ENCODE measurements at regions not wholly inside any gene's neighbourhood (a gene's known extent, or its start where the extent isn't known, plus 50 kb on each side); places are given as distances from the start of the nearest gene placed in this dataset.
"Not testable (repeated sequence)": the region's sequence is repeated elsewhere in the genome, so short reads cannot be mapped to it uniquely, and the experiment has no call there.

DNA sequence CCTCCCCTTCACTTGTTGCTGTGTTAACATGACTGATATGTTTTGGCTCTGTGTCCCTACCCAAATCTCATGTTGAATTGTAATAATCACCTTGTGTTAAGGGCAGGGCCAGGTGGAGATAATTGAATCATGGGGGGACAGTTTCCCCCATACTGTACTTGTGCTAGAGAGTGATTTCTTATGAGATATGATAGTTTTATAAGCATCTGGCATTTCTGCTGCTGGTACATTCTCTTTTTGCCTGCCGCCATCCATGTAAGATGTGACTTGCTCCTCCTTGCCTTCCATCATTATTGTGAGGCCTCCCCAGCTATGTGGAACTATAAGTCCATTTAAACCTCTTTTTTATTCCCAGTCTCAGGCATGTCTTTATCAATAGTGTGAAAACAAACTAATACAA, 185.0 kb downstream of the TBX18 start:
- DNase-seq, result no peak

DNA sequence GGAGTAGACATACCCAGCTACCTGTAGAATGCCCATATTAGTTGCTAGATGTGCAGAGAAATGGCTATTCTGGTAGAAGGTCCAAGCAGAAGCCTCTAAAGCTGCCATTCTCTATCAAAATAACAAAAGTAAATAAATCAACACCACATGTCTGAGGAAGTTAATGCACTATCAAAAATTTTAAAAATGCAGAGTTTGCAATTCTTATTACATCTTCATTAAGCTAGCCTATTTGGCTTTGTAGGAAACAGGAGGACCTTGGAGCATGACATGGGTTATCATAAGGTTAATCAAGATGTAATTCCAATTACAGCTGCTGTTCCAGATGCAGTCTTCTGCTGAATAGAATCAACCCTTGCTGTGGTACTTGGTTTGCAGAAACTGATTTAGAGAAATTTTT, 188.4 kb downstream of the TBX18 start:
- DNase-seq, result no peak

DNA sequence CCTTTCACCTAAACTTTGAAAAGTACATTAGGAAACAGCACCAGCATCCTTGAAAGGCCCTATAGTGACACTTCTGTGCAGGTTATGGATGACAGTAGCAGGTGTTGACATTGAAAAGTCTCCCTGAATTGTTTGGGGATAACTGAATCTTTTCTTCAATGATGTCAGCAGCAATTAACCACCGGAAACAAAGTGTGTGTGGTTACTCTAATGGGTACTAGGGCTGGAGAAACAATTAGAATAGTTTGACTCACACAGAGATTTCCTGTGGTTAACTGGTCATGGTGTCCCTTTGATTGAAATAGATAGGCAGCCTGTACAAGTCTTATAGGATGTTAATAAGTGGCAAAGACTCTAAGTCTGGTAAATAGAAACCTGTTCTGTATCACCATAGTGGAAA, 189.1 kb downstream of the TBX18 start:
- peak; percentile 12 for DNase-seq

DNA sequence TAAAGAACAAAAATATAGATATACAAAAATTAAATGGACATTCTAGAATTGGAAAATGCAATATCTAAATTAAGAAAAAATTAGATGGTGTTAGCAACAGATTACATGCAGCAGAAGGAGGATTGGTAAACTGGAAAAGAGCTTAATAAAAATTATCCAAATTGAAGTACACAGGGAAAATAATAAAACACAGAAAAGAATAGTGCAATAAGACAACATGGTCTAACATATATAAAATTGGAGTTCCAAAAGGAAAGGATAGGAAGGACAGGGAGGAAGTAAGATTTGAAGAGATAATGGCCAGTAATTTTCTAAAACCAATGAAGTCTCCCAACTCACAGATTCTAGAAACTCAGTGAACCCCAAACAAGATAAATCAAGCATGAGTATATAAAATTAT, 194.5 kb downstream of the TBX18 start:
- DNase-seq, result no peak

DNA sequence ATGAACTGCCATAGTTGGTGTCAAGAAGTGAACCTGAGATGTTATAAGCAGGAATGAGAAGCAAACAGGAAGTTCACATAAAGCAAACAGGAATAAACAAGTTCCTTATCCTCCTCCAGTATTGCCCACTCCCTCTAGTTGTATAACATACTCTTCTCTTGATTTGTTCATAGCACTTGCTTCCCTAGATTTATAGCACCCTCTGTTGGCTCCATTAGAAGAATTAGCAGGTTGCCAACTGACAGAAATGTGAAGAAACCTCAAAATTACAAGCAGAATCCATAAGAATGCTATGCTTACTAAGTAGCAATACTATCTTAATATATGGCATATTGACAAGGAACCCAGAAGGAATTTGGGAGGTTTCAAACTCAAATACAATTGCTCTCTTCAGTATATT, 195.4 kb downstream of the TBX18 start:
- DNase-seq, result peak; percentile 47

DNA sequence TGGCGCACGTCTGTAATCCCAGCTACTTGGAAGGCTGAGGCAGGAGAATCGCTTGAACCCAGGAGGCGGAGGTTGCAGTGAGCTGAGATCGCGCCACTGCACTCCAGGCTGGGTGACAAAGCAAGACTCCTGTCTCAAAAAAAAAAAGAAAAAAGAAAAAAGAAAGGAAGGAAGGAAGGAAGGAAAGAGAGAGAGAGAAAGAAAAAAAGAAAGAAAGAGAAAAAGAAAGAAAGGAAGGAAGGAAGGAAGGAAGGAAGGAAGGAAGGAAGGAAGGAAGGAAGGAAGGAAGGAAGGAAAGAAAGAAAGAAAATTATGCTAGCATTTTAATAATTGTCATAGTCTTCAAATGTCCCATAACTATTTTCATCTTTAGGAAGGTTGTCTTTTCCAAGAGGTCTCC, 198.7 kb downstream of the TBX18 start:
- DNase-seq, result not testable (repeated sequence)

DNA sequence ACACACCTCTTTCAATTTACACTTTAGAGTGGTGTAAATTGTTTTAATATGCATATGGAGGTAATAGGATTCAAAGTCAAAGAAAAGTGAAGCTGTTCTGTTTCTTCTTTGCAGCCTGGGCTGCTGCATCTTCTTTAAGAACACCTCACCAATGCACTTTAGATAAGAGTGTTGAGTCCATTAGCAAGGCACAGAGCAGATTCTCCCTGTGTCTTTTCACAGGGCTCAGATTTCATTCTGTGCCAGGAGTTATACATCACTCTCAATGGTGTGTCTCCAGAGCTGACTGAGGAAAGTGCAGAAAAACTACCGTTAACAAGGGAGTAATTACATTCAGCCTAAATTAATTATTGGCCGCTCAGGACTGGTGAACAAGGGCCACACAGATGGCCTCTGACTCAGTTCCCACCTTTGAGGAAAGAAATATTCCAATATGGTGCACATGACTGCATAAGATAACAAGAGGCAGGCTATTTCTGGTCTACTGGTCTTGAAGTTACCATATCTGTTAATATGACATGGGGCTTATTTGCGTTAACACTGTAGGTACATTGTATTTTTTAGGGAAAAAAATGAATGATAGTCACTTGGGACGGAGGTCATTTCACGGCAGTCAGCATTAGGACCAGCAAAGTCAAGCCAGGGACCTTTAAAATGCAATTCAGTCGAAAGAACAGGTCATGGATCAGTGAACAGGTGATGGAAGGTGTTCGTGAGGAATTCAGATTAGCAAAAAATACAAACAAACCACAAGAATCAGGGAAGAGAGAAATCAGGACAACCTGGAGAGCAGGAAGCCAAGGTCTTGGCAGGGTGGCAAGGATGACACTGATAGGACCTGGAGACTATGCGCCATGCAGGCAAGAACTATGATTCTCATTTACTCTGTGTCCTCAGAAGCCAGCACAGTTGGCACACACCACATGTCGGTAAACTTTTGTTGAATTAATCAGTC, 203.7 kb downstream of the TBX18 start:
- DNase-seq, result no peak

DNA sequence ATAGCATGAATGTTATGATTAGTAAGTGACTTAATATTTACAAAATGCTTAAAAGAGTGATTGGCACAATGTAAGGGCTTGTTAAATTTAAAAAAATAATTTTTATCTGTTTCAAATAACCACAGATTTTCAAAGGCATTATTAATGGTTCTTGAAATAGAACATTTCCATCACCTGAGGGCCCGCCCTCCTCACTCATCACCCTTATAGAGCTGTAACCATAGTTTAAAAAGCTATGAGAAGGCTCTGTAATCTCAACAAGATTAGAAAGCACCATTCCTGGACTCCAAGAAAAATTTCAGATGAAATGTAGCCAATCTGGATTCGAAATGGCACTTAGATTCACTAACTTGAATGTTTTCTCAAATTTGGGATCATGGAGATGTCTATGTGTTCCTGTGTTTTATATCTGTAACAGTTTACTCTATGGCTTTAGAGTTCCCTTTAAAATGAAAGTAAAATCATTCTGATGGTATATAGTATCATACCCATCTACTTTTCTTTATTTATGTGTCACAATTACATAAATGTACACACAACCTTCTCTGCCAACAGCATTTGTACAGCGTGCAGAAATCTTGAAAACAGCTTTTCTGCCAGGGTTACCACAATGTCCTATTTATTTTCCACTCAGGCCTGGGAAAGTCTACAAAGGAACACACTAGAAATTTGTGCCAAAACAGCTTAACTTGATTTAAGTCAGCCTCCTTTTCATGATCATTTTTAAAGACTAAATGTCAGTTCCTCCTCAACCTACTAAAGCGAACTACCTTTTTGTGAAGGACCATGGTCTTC, 207.7 kb downstream of the TBX18 start:
- no peak for DNase-seq

DNA sequence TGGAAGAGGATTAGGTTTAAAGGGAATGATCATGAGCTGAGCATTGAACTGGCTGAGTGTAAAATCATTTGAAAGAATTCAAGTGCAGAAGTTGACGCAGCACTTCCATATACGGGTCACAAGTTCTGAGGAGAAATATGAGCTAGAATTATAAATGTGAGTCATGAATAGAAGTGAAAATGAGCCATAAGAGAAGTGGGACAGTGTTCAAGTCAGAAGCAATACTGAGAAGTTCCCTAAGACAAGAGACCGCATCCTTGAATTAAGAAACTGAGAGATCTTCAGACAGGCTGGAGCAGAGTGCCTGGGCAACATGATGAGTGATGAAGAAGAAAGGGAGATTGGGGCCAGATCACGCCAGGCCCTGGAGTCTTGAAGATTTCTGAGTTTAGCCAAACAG, 209.7 kb downstream of the TBX18 start:
- DNase-seq, result no peak

DNA sequence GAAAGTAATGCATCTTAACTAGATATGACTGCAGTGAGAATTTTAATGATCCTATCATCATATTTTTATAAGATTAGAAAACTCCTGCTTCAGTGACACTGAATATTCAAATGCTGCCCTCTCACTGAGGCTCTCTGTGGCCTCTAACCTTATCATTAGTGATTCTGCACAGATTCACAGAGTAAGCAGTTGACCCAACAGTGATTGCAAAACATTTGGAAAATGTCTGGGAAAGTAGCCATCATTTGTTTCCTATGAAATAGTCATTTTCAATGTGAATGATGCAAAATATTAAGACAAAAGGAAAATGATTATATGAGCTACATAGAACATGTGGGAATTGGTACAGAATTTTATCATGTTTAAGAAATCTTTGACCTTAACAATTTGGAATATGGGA, 210.3 kb downstream of the TBX18 start:
- DNase-seq, result no peak

DNA sequence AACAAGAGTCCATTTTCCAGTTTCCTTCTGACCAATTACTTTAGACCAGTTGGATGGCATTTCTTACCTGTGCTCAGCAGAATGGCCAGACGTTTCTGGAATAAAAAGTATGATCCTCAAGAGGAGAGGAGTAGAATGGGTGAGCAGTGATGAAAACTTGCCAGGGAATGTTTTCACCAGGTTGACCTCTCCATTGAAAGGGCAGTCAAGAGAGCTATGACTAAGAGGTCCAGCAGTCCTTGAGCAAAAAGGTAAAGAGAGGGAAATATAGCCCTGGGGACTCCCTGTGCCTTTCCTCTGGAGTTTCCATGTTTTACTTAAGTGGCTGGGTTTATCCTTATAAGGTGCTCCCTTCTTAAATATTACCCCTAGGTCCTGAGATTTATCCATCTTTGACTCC, 210.9 kb downstream of the TBX18 start:
- DNase-seq, result no peak

DNA sequence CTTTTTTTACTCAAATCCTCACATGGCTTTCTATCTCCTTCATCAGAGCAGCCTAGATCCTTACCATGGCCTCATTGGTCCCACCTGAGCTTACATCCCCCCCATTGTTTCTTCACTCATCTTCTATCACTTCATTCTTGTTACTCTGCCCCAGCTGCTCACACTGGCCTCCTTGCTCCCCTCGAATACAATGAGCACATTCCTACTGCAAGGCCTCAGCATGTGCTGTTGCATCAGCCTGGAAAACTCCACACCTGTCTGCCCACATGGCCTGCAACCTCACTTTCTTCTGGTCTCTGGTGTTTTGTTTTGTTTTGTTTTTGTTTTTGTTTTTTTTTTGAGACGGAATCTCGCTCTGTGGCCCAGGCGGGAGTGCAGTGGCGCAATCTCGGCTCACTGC, 212.6 kb downstream of the TBX18 start:
- no peak for DNase-seq

DNA sequence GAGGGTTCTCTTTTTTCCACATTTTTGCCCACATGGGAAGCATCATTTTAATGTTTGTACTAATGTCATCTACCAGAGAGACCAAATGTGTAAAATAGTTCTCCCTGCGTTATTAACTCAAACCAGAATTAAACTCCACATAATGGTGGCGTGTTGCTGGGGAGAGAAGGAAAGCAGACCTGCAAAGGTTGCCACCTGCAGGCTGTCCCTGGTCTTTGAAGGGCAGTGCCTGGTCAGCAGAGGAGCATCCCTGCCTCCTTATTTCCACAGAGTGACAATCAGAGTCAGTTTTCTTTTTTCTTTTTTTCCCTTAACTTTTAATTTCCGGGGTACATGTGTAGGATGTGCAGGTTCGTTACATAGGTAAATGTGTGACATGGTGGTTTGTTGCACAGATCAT, 214.5 kb downstream of the TBX18 start:
- DNase-seq, result peak; percentile 21

DNA sequence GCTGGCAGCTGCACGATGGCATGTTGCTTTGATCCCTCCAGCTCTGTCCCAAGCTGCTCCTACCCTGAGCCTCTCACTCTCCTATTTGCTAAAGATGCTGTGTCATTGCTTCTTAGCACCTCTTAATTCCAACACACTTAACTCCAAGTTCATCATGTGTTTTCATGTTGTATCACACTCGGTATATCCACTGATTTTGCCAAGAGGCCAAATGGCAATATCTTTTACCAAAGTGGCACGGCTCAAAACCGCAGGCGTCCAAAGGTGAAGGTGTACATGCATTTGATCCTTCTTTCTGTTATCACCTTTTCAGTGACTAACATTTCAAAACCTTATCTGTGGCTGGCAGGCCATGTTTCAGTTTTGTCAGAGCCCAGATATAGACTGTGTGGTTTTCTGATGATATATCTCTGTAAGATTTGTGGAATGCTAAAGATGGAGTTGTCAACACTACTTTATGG, 217.0 kb downstream of the TBX18 start:
- no peak for DNase-seq

DNA sequence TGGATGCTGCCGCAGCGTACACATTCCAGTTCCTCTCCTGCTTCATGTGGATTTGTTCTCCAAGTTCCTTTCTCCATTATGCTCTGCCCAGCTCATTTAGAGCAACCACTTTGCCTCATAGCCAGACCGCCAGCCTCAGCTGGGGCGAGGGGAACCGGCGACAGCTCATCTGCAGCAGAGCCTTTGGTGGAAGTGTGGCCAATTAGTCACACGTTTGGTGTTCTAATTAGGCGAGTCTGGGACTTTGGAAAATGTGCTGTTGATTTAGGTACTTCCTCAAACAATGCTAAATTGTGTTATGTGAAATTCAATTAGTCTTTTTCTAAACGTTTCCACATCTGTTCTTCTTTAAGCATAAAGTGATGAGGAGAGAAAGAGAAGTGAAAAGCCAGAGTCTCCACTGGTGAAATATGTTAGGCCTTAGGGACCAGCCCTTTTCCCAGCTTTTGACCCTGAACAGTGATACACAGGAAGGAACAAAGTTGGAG, 217.9 kb downstream of the TBX18 start:
- DNase-seq, result peak; percentile 16

DNA sequence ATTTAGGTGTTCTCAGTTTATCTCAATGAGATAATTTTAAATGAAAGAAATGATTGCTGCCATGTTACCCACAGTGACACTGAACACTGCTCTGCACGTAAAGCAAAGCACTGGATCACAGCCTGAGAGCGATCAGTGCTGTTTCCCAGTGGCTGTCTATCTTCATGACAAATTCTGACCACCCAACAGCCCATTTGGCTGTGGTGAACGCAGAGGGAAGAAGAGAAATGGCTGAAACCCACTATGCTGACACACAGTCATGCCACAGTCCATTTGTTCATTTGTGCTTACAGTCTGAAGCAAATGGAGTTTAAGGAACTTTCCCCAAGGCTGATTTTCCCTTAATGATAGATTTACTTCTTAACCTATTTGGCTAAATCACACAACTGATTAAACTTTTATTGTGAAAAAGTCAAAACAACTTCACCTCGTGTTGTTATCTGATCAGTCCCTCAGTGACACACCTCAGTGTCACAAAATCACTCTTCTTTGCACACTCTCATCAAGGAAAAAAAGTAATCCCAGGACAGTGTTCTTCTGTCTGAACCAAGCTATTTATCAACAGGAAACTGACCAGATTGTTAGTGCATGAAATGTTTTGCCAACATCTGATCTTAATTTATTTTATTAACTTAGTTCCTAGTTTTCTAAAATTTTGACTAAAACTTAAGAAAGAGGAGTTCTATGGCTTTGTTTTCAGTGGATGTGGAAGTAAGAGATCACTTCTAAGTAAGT, 225.1 kb downstream of the TBX18 start:
- DNase-seq, result no peak

DNA sequence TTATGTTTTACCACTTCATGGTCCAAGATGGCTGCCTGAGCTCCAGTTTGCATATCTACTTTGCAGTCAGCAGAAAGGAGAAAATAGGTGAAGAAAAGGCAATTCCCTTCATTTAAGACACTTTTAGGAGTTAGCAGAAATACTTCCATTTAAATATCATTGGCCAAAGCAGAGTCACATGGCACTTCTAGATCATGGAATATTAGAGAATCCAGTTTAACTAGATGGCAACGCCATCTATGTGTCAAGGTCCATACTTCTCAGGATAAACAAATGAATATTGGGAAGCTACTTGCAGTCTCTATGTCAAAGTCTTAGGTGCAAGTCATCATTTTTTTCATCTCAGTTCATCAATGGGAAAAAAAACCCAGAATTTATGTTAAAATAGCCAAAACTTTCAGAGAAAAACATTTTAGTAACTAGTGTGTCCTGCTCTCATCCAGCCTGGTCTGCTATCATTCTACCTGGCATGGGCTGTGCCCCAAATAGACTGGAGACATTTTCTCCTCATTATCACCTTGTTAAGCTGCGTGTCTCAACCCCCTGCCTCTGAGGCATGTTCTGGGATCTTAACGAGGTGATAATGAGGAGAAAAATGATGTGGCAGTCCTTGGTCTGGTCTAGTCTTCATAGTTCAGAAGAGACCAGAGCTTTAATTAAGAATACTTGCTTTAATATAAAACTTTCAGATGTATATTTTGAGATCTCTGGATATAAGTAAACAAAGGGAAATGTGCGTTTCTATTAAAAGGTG, 227.3 kb downstream of the TBX18 start:
- peak; percentile 3 for DNase-seq

DNA sequence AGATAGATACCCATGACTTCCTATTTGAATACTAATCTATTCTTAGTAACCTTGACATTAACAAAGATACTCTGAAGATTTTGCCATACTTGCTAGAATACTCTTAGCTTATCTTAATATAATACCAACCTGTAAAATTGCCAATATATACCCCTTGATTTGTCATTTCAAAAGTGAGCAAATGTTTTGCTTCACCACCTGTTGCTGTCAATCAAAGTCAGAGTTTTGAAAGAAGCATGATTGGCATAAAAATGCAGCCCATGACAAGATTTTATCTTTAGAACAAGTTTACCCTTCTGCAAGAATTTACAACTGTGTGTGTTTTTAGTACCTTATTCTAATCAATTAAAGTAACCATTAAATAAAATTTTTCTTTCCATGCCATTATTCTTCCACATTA, 236.2 kb downstream of the TBX18 start:
- no peak for DNase-seq

DNA sequence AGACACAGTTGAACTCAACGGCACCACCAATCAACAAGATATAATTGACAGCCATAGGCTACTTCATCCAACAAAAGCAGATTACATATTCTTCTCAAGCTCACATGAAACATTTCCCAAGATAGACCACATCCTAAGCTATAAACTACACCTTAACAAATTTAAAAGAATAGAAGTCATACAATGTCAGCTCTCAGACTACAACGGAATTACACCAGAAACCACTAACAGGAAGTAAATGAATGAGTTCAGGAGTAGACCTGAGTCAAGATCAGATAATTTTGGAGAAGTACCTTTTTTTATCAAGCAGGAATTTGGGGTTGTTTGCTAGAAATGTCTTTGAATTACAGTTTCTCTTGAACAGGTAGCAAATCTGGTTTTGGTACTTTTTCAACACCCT, 237.8 kb downstream of the TBX18 start:
- DNase-seq, result no peak

DNA sequence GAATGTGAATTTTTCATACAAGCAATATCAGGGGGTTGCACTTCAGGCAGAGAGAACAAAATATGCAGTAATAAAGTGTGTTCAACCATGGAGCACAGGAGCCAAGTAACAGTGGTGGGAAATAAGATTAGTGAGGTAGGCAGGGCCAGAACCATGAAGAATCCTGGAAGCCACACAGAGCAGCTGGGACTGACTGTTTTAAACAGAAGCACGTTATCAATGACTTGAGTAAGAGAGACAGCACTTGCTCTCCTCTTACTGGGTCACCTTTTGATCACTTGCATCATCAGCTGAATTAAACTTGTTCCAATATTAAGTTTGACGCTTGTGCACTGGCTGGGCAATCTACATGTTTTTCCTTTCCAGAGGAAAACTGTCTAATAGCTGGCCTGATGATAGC, 238.5 kb downstream of the TBX18 start:
- no peak for DNase-seq

DNA sequence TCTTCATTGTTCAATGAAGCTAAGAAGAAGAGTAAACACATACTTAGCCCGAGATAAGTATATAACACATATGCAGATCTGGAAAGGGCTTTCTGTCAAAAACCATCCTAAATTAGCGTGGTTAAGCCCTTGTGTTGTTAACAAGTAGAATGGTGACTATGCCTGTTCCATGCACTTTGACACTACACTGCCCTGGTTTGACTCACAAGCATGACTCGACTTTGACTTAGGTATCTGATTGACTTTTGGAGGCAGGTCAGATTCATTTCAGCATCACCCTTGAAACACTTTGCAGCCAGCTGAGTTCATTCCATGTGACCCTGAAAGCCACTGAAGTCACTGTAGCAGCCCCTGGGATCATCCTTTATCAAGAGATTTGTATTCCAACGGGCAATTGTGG, 239.8 kb downstream of the TBX18 start:
- no peak for DNase-seq

DNA sequence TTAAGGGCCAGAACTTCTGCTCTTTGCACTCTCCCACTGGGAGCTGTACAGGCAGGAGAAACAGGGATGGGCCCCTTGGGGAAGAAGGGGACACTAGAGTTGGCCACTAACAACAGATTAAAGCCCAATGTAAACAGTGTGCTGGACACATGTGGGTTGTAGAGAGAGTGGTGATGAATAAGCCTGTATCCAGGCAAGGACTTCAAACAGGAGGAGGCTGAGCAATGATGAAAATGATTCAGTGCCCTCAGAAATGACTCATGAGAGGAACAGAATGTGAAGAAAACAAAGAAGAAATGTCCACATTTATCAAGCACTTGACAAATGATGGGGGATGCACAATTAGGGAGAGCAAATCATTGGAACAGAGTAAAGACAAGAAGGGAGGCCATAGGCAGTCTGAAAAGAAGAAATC, 242.3 kb downstream of the TBX18 start:
- no peak for DNase-seq
